ENCODE measurements at regions not wholly inside any gene's neighbourhood (a gene's known extent, or its start where the extent isn't known, plus 50 kb on each side); places are given as distances from the start of the nearest gene placed in this dataset.

- TF ChIP-seq EZH2 (IDR thresholded peaks at IDR 0.05; ENCODE audit: borderline replicate concordance, low read depth, low read length, severe bottlenecking) (no peak), FOS (IDR thresholded peaks at IDR 0.05; ENCODE audit: borderline replicate concordance, insufficient read depth, low read length) (no peak)
Observed at GRCh38 chr21:19237608-19238007, 834.0 kb upstream of the TMPRSS15 start.

Data from endothelial cell of umbilical vein (primary cell).